Activated naive CD4-positive, alpha-beta T cell treated with anti-CD3 and anti-CD28 coated beads, Interleukin-2, amount 50 U/mL, for 72 hours (primary cell): ENCODE measurements at regions not wholly inside any gene's neighbourhood (a gene's known extent, or its start where the extent isn't known, plus 50 kb on each side); places are given as distances from the start of the nearest gene placed in this dataset.

Source experiments
- ATAC-seq, 2 donors: fragments of 150-1000 bp; cut with Tn5 transposase; 2 replicates each; pipeline ENCODE4 v1.10.0; 2021; ENCODE audit warnings: mild to moderate bottlenecking in 2 of 2, moderate library complexity in 2 of 2
- DNase-seq, 2 donors: peaks; one replicate each; pipeline ENCODE4 v3.0.0; 2021 to 2022; ENCODE audit warnings: low spot score in 2 of 2
- H3K27ac Mint-ChIP-seq, 2 donors: one replicate each; pipeline ENCODE4 v1.8.0; 2022; ENCODE audit warnings: mild to moderate bottlenecking in 2 of 2, mixed read lengths in 2 of 2
- H3K36me3 Mint-ChIP-seq, 2 donors: one replicate each; pipeline ENCODE4 v1.8.0; 2022; ENCODE audit warnings: mixed read lengths in 2 of 2
- H3K9me3 Mint-ChIP-seq, 2 donors: one replicate each; pipeline ENCODE4 v1.8.0; 2022; ENCODE audit warnings: mixed read lengths in 2 of 2

DNA sequence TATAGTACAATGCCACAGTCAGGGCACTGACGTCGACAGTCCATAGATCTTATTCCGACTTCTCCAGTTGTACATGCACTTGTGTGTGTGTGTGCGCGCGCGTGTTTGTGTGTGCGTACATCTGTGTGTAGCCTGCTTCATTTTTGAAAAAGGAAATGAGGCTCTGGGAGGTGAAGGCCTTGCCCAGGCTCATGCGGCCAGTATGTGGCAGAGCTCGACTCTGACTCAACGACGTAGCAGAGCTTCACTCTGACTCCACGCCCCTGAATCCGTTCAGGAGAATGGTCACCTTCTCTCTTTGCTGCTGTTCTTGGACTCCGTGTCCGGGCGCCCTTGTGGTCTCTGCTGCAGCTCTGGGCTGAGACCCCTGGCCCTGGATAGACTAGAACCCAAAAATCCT lies 81.6 kb upstream of the CIBAR2 start:
- Mint-ChIP-seq H3K27ac (peak overlapping the region in 1 of 2 donors; percentile 44), H3K36me3 (no peaks in the 10 kb centered on the region), H3K9me3 (peaks cover 0 to 4% of the 10 kb centered on the region in 2 donors)
- ATAC-seq = no peak
- no peak for DNase-seq

DNA sequence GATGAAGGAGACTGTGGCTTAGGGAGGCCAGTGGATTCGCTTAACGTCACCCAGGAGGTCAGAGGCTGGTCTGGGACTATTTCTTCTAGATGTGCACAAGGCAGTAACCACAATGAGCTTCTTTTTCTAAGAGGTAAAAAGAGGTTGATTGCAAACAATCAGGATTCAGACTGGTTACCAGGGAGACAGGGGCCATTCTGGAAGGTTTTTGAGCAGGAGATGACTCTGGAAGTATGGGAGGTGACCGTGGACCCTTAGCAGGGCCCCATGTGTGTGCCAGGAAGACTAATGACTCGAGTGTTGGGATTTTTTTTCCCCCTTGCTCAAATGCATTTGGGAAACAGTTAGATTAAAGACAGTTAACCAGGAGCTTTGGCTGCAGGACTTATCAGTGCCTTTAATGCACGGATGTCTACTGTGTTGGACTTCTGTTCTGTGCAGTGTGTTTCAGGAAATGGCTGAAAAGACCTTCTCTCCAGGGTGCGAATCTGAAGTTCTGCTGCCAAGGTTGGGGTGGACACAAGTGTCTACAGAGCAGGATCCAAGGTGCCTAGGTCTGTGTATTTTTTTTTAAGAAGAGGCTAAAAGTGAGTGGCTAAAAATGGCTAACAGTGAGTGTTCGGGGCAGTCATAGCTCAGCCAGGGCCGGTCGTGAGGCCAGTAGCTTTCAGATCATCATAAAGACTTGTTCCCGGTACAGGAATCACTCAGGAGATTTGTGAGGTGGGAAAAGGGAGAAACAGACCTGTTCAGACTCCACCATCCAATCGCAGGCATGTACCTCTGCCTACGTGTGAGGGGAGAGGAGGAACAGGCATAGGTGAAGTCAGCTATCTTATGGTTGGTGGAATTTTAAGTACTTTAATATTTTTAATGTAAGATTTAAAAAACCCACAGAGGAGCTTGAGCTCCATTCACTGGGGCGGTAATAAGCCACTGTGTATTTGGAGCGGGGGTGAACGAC lies 82.3 kb upstream of the CIBAR2 start:
- H3K9me3 Mint-ChIP-seq = no peaks in the 10 kb centered on the region
- no peak for ATAC-seq
- H3K27ac Mint-ChIP-seq = peak overlapping the region; percentile 44
- no peak for DNase-seq
- no peaks in the 10 kb centered on the region for H3K36me3 Mint-ChIP-seq

DNA sequence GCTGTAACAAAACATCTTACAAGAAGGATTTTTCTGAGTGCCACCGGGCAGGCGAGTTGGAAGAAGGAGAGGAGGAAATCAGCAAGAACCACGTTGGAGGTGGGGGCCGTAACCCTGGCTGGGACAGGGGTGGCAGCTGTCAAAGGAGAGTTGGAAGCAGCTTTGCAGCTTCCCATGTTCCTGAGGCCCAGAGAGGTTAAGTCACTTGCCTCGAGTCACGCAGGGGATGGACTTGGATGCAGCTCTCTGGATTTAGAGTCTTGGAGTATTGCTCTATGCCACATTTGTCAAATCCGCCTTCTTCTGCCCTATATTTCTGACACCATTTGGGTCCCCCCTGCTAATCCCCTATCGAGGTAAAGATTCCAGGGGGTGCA lies 83.0 kb upstream of the CIBAR2 start:
- H3K9me3 Mint-ChIP-seq = no peaks in the 10 kb centered on the region
- ATAC-seq = no peak

DNA sequence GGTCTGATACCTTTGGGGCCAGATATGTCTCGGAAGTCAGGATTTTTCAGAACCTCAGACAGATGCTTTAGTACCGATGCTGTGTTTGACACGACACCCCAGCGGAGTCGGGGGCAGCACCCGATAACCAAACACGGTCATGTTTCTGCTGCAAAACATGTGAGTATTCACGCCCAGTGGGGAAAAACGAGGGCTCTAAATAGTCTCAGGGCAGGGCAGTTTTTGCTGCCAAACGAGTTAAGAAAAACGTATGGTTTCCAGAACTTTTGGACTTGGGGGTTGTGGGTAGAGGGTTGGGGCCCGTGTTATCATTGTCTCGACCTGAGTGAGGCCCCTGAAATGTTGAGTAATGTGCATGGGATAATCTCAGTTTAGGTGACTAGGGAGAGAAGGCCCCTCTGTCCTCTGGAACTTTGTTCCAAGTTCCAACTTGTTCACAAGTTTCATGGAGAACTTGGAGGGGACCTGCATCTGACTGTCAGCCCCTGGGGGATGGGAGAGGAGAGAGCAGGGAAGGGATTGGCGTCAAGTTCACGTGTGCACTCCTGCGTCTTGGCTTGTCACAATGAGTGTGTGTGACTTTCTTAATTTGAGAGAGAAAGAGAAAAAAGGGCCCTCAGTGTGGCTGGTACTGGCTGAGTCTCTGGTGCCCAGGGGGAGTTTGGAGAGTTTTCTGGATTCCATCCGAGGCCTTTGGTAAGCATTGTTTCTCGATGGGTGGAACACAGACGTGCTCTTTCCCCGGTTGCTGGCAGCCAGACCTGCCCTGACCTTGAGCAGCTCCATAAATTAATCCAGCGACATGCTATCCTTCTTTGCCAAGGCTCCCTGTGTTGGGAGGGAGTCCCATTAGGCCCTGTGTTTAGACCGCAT lies 83.9 kb upstream of the CIBAR2 start:
- DNase-seq (no peak), ATAC-seq (no peak)
- Mint-ChIP-seq H3K9me3 (no peaks in the 10 kb centered on the region), H3K27ac (no peak overlapping the region), H3K36me3 (no peaks in the 10 kb centered on the region)

More for the DNA sequence above, 83.0 kb upstream of the CIBAR2 start:
- Mint-ChIP-seq H3K36me3 (no peaks in the 10 kb centered on the region), H3K27ac (peak overlapping the region in 1 of 2 donors; percentile 44)
- DNase-seq = no peak

DNA sequence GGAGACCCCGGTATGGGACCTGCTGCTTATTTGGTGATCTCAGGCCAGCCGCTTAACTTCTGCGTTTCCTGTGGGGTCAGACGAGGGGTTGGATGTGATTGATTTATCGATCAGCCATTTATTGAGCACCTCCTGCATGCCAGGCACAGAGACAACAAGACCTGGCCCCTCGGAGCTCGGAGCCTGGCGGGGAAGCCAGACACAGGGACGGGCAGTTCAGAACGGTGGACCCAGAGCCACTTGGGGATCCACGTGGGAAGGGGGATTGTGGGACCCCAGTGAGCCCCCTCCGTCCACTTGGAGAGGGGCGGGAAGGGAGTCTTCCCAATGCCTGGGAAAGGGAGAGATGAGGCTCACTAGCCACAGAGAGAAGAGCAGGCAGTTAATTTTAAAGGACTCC lies 84.7 kb upstream of the CIBAR2 start:
- ATAC-seq = no peak

DNA sequence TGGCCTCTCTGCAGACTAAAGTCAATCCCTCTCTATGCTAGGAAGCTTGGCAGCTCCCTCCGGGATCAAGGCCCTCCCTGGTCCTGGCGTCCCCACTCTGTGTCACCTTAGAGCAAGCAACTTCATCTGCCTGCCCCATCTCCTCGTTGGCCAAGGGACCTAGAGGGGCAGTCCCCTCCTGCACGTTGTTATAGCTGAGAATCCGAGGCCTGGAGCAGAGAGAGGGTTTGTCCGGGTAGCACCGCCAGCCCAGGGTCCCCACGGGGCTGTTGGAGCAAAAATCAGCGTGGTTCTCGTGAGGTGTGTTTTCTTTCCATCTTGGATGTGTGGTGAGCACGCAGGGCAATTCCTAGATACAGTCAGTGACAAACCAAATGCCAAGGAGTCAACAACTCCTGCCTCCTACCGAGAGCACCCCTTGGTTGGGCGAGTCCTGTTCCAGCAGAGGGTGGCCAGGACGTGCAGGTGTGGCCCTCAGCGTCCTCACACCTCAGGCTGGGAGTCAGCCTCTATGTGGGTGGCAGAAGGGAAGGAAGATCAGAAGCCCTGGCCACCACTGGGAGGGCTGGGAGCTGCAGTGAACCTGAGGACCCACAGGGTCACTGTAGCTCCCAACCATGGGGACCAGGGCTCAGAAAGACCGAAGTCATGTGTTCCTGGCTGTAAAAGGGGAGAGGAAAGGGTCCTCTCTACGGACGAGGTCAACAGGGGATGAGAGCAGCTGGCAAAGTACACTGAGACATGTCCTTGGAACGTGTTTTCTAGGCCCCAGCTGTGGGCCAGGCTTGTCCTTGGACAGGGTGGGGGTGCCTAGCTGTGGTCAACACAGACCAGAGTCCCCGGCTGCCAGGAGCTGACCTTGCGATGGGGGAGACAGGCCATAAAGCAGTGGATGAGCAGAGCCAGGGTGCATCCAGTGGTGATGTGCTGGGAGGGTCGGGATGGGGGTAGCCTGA lies 85.6 kb upstream of the CIBAR2 start:
- no peaks in the 10 kb centered on the region for H3K36me3 Mint-ChIP-seq
- DNase-seq (no peak), ATAC-seq (no peak)
- no peaks in the 10 kb centered on the region for H3K9me3 Mint-ChIP-seq
- H3K27ac Mint-ChIP-seq = no peak overlapping the region

More for the DNA sequence above, 84.7 kb upstream of the CIBAR2 start:
- H3K9me3 Mint-ChIP-seq = no peaks in the 10 kb centered on the region
- H3K36me3 Mint-ChIP-seq = no peaks in the 10 kb centered on the region
- H3K27ac Mint-ChIP-seq = no peak overlapping the region
- no peak for DNase-seq

DNA sequence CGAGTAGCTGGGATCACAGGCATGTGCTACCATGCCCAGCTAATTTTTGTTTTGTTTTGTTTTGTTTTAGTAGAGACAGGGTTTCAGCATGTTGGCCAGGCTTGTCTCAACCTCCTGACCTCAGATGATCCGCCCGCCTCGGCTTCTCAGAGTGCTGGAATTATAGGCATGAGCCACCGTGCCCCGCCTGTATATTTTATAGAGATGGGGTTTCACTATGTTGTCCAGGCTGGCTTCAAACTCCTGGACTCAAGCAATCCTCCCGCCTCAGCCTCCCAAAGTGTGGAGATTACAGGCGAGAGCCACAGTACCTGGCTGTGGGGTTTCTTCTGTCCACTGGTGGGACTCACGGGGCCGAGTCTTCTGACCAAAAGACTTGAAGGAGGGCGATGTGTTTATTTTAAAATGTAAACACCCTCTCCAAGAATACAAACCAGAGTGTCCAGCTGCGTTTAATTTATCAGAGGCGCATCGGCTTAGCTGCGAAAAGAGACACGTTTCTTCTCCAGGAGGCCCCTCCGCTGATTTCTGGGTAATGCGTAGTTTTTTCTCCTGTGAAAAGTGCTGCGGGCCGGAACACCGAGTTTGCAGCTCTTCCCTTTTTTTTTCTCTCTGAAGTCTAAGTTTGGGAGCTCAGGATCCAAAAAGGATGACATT lies 86.9 kb upstream of the CIBAR2 start:
- Mint-ChIP-seq H3K9me3 (no peaks in the 10 kb centered on the region), H3K36me3 (no peaks in the 10 kb centered on the region), H3K27ac (no peak overlapping the region)
- DNase-seq = no peak
- ATAC-seq = no peak

DNA sequence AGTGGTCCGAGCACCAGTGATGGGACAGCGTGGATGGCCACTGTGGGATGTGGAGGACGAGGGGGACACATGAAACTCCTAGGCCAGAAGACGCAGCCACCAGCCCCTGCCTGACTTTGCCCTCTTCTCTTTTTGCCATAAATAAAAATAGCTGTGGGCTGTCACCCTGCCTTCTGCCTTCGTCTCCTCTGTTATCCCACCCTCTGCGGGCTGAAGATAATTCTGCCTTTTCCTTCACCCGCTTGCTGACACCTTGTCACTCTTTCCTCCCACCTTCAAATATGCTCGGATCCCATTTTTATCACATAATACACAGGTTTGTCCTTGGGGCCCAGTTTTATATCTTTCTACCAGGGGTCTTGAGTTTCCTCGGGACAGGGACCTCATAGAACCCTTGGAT lies 87.6 kb upstream of the CIBAR2 start:
- ATAC-seq (no peak), DNase-seq (no peak)
- H3K27ac Mint-ChIP-seq = peak overlapping the region in 1 of 2 donors; percentile 44
- no peaks in the 10 kb centered on the region for H3K9me3 Mint-ChIP-seq
- H3K36me3 Mint-ChIP-seq = no peaks in the 10 kb centered on the region

DNA sequence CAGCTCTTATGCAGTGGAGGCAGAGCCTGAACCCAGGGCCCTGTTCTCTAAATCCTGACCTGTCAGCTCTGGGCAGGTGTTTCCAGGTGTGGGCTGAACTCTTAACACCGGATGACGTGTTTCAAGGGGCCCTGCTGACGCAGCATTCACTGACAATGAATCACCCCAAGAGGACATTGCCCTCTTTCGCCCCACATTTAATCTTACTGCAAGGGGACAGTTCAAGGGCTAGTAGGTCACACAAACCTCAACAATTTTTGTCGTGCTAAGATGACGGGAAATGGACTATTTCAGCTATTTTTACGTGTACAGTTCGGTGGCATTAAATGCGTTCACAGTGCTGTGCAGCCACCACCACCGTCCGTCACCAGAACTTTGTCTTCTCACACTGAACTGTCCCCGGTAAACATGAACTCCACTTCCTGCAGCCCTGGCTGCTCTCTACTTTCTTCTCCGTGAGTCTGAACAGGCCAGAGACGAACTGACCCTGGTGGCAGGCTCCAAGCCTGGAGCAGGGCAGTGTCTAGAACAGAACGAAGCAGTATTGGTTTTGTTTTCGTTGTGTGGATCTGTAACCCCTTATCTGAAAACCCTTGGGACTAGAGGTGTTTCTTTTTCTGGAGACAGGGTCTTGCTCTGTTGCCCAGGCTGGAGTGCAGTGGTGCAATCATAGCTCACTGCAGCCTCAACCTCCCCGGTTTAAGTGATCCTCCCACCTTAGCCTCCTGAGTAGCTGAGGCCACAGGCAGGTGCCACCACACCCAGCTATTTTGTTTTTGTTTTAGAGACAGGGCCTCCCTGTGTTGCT lies 88.4 kb upstream of the CIBAR2 start:
- Mint-ChIP-seq H3K36me3 (no peaks in the 10 kb centered on the region), H3K9me3 (no peaks in the 10 kb centered on the region), H3K27ac (peak overlapping the region in 1 of 2 donors; percentile 44)
- no peak for DNase-seq
- no peak for ATAC-seq

DNA sequence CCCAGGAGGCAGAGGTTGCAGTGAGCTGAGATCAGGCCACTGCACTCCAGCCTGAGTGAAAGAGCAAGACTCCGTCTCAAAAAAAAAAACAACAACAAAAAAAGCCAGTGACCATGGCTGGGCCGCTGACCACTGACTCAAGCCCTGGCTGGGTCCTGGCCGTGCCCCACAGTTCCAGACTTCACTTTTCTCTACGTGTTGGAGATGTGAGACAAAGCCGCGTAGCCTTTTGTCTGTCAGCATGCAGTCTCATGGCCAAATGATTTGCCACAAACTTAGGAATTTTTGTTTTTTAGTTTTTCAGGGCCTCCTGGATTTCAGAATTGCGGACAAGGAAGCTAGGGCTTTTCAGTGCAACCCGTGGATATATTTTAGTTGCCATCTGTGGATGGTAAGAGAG lies 89.3 kb upstream of the CIBAR2 start:
- H3K36me3 Mint-ChIP-seq = no peaks in the 10 kb centered on the region
- DNase-seq (no peak), ATAC-seq (no peak)
- no peak overlapping the region for H3K27ac Mint-ChIP-seq
- H3K9me3 Mint-ChIP-seq = no peaks in the 10 kb centered on the region

DNA sequence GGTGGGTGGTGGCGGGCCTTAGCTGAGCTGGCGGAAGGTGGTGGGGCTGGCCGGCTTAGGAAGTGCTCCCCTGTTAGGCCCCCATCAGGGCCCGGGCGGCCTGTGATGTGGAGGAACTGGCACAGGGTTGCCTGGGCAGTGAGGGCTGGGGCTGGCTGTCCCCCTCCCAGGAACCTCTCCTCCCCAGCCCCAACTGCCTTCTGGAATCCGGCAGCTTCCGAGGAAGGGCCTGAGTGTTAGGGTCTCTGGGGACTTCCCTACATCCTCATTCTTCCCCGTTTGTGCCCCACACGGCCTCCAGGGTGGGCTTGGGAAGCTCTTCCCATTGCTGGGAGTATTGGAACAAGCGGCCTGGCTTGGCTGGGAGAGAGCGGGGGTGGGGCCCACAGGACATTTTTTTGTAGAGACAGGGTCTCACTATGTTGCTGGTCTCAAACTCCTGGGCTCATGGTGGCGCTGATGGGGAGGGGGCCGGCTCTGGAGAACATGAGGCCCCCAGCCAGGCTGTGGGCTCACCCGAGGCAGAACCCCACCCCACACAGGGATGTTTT lies 89.9 kb upstream of the CIBAR2 start:
- DNase-seq (no peak), ATAC-seq (no peak)
- Mint-ChIP-seq H3K36me3 (no peaks in the 10 kb centered on the region), H3K9me3 (no peaks in the 10 kb centered on the region), H3K27ac (no peak overlapping the region)

DNA sequence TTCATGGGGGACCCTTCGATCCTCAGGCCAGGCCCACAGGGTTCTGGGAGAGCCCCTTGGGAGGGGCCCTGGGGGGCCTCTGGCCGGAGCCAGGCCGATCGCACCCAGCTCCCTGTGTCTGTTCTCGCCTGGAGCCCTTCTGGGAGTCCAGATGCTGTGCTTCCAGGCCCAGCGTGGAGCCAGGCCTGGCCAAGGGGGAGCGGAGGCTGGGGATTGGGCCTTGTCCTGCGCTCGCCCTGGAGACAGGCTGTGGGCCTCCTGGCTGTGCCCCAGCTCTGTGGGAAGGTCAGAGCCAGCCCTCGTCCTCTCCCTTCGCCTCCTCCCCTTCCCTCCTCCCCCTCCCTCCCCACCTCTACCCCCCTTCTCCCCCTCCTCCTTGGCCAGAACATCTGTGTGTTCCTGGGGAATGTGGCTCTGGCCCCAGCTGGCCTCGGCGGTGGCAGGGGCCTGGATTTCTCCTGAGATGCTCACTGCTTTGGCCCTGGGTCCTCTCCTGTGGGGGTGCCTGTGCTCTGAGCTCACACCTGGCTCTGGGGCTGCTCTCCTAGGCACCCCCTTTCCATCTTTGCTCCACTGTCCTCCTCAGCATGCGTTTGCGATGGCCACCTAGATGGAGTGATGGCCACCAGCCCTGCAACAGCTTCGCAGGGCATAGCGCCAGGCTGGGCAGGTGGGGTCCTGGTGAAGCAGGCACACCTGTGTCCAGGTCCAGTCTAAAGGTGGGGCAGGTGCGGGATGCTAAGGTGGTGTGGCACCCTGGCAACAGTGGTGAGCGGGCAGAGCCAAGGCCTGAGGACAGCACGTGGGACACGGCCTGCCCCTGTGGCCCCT lies 90.6 kb upstream of the CIBAR2 start:
- no peaks in the 10 kb centered on the region for H3K9me3 Mint-ChIP-seq
- no peaks in the 10 kb centered on the region for H3K36me3 Mint-ChIP-seq
- H3K27ac Mint-ChIP-seq = no peak overlapping the region
- no peak for ATAC-seq
- no peak for DNase-seq

DNA sequence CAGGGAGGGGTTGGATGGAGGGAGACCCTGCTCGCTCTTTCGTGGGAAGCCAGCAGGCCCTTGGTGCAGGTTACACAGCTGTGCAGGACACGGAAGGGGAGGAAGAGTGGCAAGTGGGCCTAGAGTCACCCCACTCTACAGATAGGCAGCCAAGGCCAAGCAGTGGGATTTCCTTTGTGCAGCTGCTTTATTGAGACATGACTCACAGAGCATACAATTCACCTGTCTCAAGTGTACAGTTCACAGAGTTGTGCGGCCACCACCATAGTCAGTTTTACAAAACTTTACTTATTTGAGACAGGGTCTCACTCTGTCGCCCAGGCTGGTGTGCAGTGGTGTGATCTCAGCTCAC lies 91.2 kb upstream of the CIBAR2 start:
- DNase-seq = no peak
- no peaks in the 10 kb centered on the region for H3K9me3 Mint-ChIP-seq
- no peak for ATAC-seq
- no peaks in the 10 kb centered on the region for H3K36me3 Mint-ChIP-seq
- H3K27ac Mint-ChIP-seq = peak overlapping the region in 1 of 2 donors; percentile 2

DNA sequence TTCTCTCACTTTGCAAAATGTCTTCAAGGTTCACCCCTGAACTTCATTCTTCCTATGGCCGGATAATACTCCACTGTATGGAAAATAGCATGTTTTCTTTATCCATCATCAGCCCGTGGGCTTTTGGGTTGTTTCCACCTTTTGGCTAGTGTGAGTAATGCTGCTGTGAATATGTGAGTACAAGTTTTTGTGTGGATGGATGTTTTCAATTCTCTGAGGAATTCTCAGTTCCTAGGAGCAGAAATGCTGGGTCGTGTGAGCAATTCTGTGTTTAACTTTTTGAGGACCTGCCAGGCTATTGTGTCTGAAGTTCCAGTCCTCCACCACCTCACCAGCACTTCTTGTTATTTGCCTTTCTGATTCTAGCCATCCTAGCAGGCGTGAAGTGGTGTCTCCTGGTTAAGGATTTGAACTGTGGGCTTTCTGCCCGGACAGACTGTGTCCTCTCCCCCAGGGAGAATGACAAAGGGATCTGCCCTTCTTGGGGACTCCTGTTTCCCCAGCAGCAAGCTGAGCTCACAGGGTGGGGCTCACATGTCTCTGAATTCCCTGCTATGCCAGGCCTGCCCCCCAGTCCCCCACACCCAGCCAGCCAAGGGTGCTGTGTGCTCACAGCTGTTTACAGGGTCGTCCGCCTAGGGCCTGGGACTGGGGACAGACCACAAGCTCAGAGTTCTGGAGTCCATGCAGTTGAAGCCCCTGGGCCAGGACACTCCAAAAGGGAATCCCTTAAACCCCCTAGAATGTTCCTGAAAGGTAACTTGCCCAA lies 92.2 kb upstream of the CIBAR2 start:
- DNase-seq (no peak), ATAC-seq (no peak)
- Mint-ChIP-seq H3K36me3 (no peaks in the 10 kb centered on the region), H3K27ac (peak overlapping the region in 1 of 2 donors; percentile 2), H3K9me3 (no peaks in the 10 kb centered on the region)
